HG02642 (cell line): ENCODE measurements at regions not wholly inside any gene's neighbourhood (a gene's known extent, or its start where the extent isn't known, plus 50 kb on each side); places are given as distances from the start of the nearest gene placed in this dataset.

Experiments used
- ATAC-seq: cut with Tn5 transposase; IDR thresholded peaks from one replicate; pipeline ENCODE4 v1.9.1; 2021; ENCODE audit warnings: mild to moderate bottlenecking; ENCODE audit not compliant: unreplicated experiment, poor library complexity

- no peak for ATAC-seq
Observed at GRCh38 chr5:40082313-40082712, 597.4 kb upstream of the PTGER4 start.

GRCh38 chr5:40080191-40080590, 599.5 kb upstream of the PTGER4 start:
- no peak for ATAC-seq

- ATAC-seq = no peak
Observed at GRCh38 chr5:40078898-40079575, 600.7 kb upstream of the PTGER4 start.

- no peak for ATAC-seq
Observed at GRCh38 chr5:40074826-40075225, 604.9 kb upstream of the PTGER4 start.

GRCh38 chr5:40073927-40074326, 605.8 kb upstream of the PTGER4 start:
- ATAC-seq = no peak

- ATAC-seq = no peak
Observed at GRCh38 chr5:40071870-40072269, 607.8 kb upstream of the PTGER4 start.

GRCh38 chr5:40066616-40067015, 613.1 kb upstream of the PTGER4 start:
- no peak for ATAC-seq

- ATAC-seq = no peak
Observed at GRCh38 chr5:40052808-40053207, 626.9 kb upstream of the PTGER4 start.

- ATAC-seq = no peak
Observed at GRCh38 chr5:40046792-40047191, 622.0 kb upstream of the DAB2 start.

- ATAC-seq = no peak
Observed at GRCh38 chr5:40045429-40045828, 620.6 kb upstream of the DAB2 start.

GRCh38 chr5:40043916-40044315, 619.1 kb upstream of the DAB2 start:
- no peak for ATAC-seq

GRCh38 chr5:40041452-40041851, 616.7 kb upstream of the DAB2 start:
- no peak for ATAC-seq

GRCh38 chr5:40037713-40038112, 612.9 kb upstream of the DAB2 start:
- ATAC-seq = no peak

- ATAC-seq = no peak
Observed at GRCh38 chr5:40034441-40034840, 609.7 kb upstream of the DAB2 start.

GRCh38 chr5:40033411-40033810, 608.6 kb upstream of the DAB2 start:
- peak; percentile 89 for ATAC-seq

- ATAC-seq = no peak
Observed at GRCh38 chr5:40033009-40033408, 608.2 kb upstream of the DAB2 start.

GRCh38 chr5:40030661-40031060, 605.9 kb upstream of the DAB2 start:
- no peak for ATAC-seq

GRCh38 chr5:40029711-40030495, 605.1 kb upstream of the DAB2 start:
- no peak for ATAC-seq

- no peak for ATAC-seq
Observed at GRCh38 chr5:40027400-40027799, 602.6 kb upstream of the DAB2 start.

- no peak for ATAC-seq
Observed at GRCh38 chr5:40025586-40025985, 600.8 kb upstream of the DAB2 start.

GRCh38 chr5:40022057-40022456, 597.3 kb upstream of the DAB2 start:
- ATAC-seq = no peak

GRCh38 chr5:40021007-40021406, 596.2 kb upstream of the DAB2 start:
- no peak for ATAC-seq
